ENCODE measurements at regions not wholly inside any gene's neighbourhood (a gene's known extent, or its start where the extent isn't known, plus 50 kb on each side); places are given as distances from the start of the nearest gene placed in this dataset.

GRCh38 chr3:151673974-151674373 is 59.8 kb upstream of the AADACL2 start (continued):
- no peak for TF ChIP-seq EZH2 (IDR thresholded peaks at IDR 0.05; ENCODE audit: borderline replicate concordance, low read depth, low read length)
- TF ChIP-seq NEUROD1 (IDR thresholded peaks at IDR 0.05; ENCODE audit: borderline replicate concordance, low read depth, low read length, partially characterized antibody) = no peak
- TF ChIP-seq ZNF212 (CRISPR knock-in tag; IDR thresholded peaks at IDR 0.05) = no peak
- TF ChIP-seq, protein P1, sequence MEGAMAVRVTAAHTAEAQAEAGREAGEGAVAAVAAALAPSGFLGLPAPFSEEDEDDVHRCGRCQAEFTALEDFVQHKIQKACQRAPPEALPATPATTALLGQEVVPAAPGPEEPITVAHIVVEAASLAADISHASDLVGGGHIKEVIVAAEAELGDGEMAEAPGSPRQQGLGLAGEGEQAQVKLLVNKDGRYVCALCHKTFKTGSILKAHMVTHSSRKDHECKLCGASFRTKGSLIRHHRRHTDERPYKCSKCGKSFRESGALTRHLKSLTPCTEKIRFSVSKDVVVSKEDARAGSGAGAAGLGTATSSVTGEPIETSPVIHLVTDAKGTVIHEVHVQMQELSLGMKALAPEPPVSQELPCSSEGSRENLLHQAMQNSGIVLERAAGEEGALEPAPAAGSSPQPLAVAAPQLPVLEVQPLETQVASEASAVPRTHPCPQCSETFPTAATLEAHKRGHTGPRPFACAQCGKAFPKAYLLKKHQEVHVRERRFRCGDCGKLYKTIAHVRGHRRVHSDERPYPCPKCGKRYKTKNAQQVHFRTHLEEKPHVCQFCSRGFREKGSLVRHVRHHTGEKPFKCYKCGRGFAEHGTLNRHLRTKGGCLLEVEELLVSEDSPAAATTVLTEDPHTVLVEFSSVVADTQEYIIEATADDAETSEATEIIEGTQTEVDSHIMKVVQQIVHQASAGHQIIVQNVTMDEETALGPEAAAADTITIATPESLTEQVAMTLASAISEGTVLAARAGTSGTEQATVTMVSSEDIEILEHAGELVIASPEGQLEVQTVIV (CRISPR knock-in tag; IDR thresholded peaks at IDR 0.05; ENCODE audit: borderline replicate concordance) = no peak
- peak; percentile 74; the same call in 1 of the 2 replicates for TF ChIP-seq HDAC2 (IDR thresholded peaks at IDR 0.05)
- no peak for TF ChIP-seq PRPF4 (IDR thresholded peaks at IDR 0.05; ENCODE audit: insufficient read depth, low read depth, low read length, poor library complexity, severe bottlenecking)
- no peak for TF ChIP-seq XRCC4 (IDR thresholded peaks at IDR 0.05; ENCODE audit: extremely low read depth, insufficient read depth, insufficient read length)
- no peak for TF ChIP-seq LARP7 (IDR thresholded peaks at IDR 0.05)
- TF ChIP-seq RBM15 (IDR thresholded peaks at IDR 0.05; ENCODE audit: insufficient read depth, low read length) = no peak
- TF ChIP-seq NR2F6 (CRISPR knock-in tag; IDR thresholded peaks at IDR 0.05) = no peak
- no peak for TF ChIP-seq ZNF174 (CRISPR knock-in tag; IDR thresholded peaks at IDR 0.05)
- peak; percentile 88 for TF ChIP-seq FOSL1 (tag; conservative IDR thresholded peaks at IDR 0.05)
- TF ChIP-seq CTCF (IDR thresholded peaks at IDR 0.05 in 2 of 3, conservative IDR thresholded peaks at IDR 0.05 in 1 of 3; ENCODE audit: insufficient read depth in 2 of 3, low read depth in 1 of 3, low read length in 3 of 3) = no peak
- TF ChIP-seq EP400 (IDR thresholded peaks at IDR 0.05) = 0 out of 2 replicates have a peak, but pooled peaks have one; percentile 14
- TF ChIP-seq SPI1 (IDR thresholded peaks at IDR 0.05; ENCODE audit: borderline replicate concordance, low read depth, low read length) = peak; percentile 71
- TF ChIP-seq, protein P2, sequence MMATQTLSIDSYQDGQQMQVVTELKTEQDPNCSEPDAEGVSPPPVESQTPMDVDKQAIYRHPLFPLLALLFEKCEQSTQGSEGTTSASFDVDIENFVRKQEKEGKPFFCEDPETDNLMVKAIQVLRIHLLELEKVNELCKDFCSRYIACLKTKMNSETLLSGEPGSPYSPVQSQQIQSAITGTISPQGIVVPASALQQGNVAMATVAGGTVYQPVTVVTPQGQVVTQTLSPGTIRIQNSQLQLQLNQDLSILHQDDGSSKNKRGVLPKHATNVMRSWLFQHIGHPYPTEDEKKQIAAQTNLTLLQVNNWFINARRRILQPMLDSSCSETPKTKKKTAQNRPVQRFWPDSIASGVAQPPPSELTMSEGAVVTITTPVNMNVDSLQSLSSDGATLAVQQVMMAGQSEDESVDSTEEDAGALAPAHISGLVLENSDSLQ (IDR thresholded peaks at IDR 0.05) = no peak
- TF ChIP-seq NCOR1 (IDR thresholded peaks at IDR 0.05) = peak; percentile 88
- TF ChIP-seq SAFB (IDR thresholded peaks at IDR 0.05; ENCODE audit: borderline replicate concordance, low read depth, low read length) = no peak
- no peak for TF ChIP-seq MEF2A (IDR thresholded peaks at IDR 0.05; ENCODE audit: control insufficient read depth, low read depth, low read length)
- TF ChIP-seq, protein P3, sequence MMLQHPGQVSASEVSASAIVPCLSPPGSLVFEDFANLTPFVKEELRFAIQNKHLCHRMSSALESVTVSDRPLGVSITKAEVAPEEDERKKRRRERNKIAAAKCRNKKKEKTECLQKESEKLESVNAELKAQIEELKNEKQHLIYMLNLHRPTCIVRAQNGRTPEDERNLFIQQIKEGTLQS (IDR thresholded peaks at IDR 0.05) = peak; percentile 61
- TF ChIP-seq, protein P3 (CRISPR knock-in tag; conservative IDR thresholded peaks at IDR 0.05) = no peak
- peak; percentile 79 for TF ChIP-seq EHMT2 (IDR thresholded peaks at IDR 0.05)
- TF ChIP-seq ZNF778 (CRISPR knock-in tag; IDR thresholded peaks at IDR 0.05) = no peak
- peak; percentile 89 for TF ChIP-seq MTA2 (IDR thresholded peaks at IDR 0.05; ENCODE audit: low read depth)
- TF ChIP-seq HNRNPLL (IDR thresholded peaks at IDR 0.05; ENCODE audit: low read depth, low read length, poor library complexity, severe bottlenecking) = no peak
- peak; percentile 91 for TF ChIP-seq CBFA2T2 (conservative IDR thresholded peaks at IDR 0.05)
